GM12878 (cell line): ENCODE measurements at regions not wholly inside any gene's neighbourhood (a gene's known extent, or its start where the extent isn't known, plus 50 kb on each side); places are given as distances from the start of the nearest gene placed in this dataset.

ENCODE experiments used
- ATAC-seq: fragments of 200-7000 bp; cut with Tn5 transposase; 3 replicates; pipeline ENCODE4 v1.9.1; 2020; ENCODE audit warnings: mild to moderate bottlenecking, moderate library complexity
- BruUV-seq: library from RNA; stranded (reverse); fragments of 400-500 nt; replicated peaks from 2 replicates; lab custom pipeline; 2021; lab: Mats Ljungman, UMichigan
- CTCF ChIA-PET: fragments of 300-600 bp; sonication (Branson Sonifier 250); formaldehyde crosslinking; extraction: SDS; loops from one replicate; lab custom pipeline; 2021; ENCODE audit warnings: inconsistent platforms; lab: Yijun Ruan, JAX
- POLR2A ChIA-PET: fragments of 350-600 bp; formaldehyde crosslinking; extraction: SDS; loops from one replicate; lab custom pipeline; 2021; ENCODE audit warnings: inconsistent platforms; lab: Charles Lee
- RAD21 ChIA-PET: fragments of 300-600 bp; sonication (Branson Sonifier 250); formaldehyde crosslinking; loops from one replicate; lab custom pipeline; 2023; ENCODE audit warnings: antibody characterized with exemption; ENCODE audit not compliant: unreplicated experiment; lab: Charles Lee
- SMC1A ChIA-PET: fragments of 300-600 bp; sonication (Branson Sonifier 250); formaldehyde crosslinking; loops from one replicate; lab custom pipeline; 2023; ENCODE audit not compliant: unreplicated experiment, uncharacterized antibody; lab: Charles Lee
- DNase-seq: peaks from one replicate; pipeline ENCODE4 v3.0.0-alpha.2; 2011; ENCODE audit warnings: low read depth, low spot score
- FAIRE-seq: peaks from 3 replicates; lab custom pipeline; 2011; peaks lifted over from hg19 to GRCh38; lab: Jason Lieb, UNC
- H2AFZ ChIP-seq: 2 replicates; pipeline ENCODE4 v1.6.0; 2011; ENCODE audit warnings: low read depth, low read length, control low read depth; ENCODE audit not compliant: control insufficient read depth
- H3K27ac ChIP-seq: 2 replicates; pipeline ENCODE4 v1.5.1; 2011; ENCODE audit warnings: control low read depth; ENCODE audit not compliant: control insufficient read depth, insufficient read depth
- H3K27me3 ChIP-seq, 2 experiments: replicated peaks in 1 of 2; 2 replicates each; pipeline versions ENCODE4 v1.6.0 to v1.6.1; 2011; ENCODE audit warnings: low read length in 1 of 2; ENCODE audit not compliant: control insufficient read depth in 2 of 2, insufficient read depth in 2 of 2
- H3K36me3 ChIP-seq, 2 experiments: 2 replicates each; pipeline ENCODE4 v1.5.1; 2011; ENCODE audit warnings: low read length in 1 of 2; ENCODE audit not compliant: control insufficient read depth in 2 of 2, insufficient read depth in 2 of 2
- H3K4me1 ChIP-seq: 2 replicates; pipeline ENCODE4 v1.6.1; 2011; ENCODE audit warnings: mild to moderate bottlenecking, low read length, moderate library complexity, mixed read lengths; ENCODE audit not compliant: control insufficient read depth, insufficient read depth
- H3K4me2 ChIP-seq: 2 replicates; pipeline ENCODE4 v1.6.0; 2011; ENCODE audit warnings: control low read depth; ENCODE audit not compliant: control insufficient read depth, insufficient read depth
- H3K4me3 ChIP-seq: fragments of 200-600 bp; sonication (generic); 2 replicates; pipeline ENCODE4 v1.5.1; 2016
- H3K79me2 ChIP-seq: 2 replicates; pipeline ENCODE4 v1.6.0; 2011; ENCODE audit warnings: low read length; ENCODE audit not compliant: control insufficient read depth, insufficient read depth
- H3K9ac ChIP-seq: 2 replicates; pipeline ENCODE4 v1.8.0; 2011; ENCODE audit warnings: low read length, control low read depth, mixed read lengths; ENCODE audit not compliant: control insufficient read depth, insufficient read depth
- H3K9me3 ChIP-seq: replicated peaks from 3 replicates; pipeline ENCODE4 v1.5.1; 2011; ENCODE audit warnings: mild to moderate bottlenecking, low read length; ENCODE audit not compliant: control insufficient read depth, insufficient read depth
- H4K20me1 ChIP-seq: 2 replicates; pipeline ENCODE4 v1.6.0; 2011; ENCODE audit not compliant: control insufficient read depth, insufficient read depth
- CREB1 ChIP-seq: IDR thresholded peaks from 2 replicates; pipeline ENCODE4 v1.6.1; 2012; ENCODE audit warnings: low read depth, mild to moderate bottlenecking, inconsistent platforms
- E2F8 ChIP-seq: fragments of 450-650 bp; IDR thresholded peaks from 2 replicates; pipeline ENCODE4 v1.6.1; 2018; ENCODE audit warnings: mild to moderate bottlenecking, low read depth, moderate library complexity; ENCODE audit not compliant: partially characterized antibody
- EED ChIP-seq: sonication (generic); IDR thresholded peaks from 2 replicates; pipeline ENCODE4 v1.6.1; 2016; ENCODE audit warnings: antibody characterized with exemption, low read depth
- ESRRA ChIP-seq: IDR thresholded peaks from 2 replicates; pipeline ENCODE4 v1.6.1; 2012; ENCODE audit warnings: mild to moderate bottlenecking, low read length, improper control_type of control experiment
- IKZF2 ChIP-seq, 2 experiments: fragments of 450-650 bp; IDR thresholded peaks; 2 replicates each; pipeline ENCODE4 v1.6.1; 2017; ENCODE audit warnings: mild to moderate bottlenecking in 2 of 2, moderate library complexity in 2 of 2
- NFIC ChIP-seq: IDR thresholded peaks from 2 replicates; pipeline ENCODE4 v1.6.1; 2012; ENCODE audit warnings: low read depth, mild to moderate bottlenecking, inconsistent platforms, low read length, moderate library complexity
- NR2C1 ChIP-seq: fragments of 450-650 bp; IDR thresholded peaks from 2 replicates; pipeline ENCODE4 v1.6.1; 2017; ENCODE audit warnings: antibody characterized with exemption, mild to moderate bottlenecking, moderate library complexity
- NR2F1 ChIP-seq: fragments of 450-650 bp; conservative IDR thresholded peaks from 2 replicates; pipeline ENCODE4 v1.6.1; 2017; ENCODE audit warnings: mild to moderate bottlenecking
- ZNF592 ChIP-seq: fragments of 450-650 bp; IDR thresholded peaks from 2 replicates; pipeline ENCODE4 v1.6.1; 2017; ENCODE audit warnings: mild to moderate bottlenecking, moderate library complexity
- WGBS: methylation state at CpG from one replicate; pipeline ENCODE4 v1.1.6; 2016; ENCODE audit warnings: low lambda C conversion rate; ENCODE audit not compliant: insufficient replicate concordance, insufficient coverage; ENCODE audit errors: missing lambda C conversion rate; 5-methylcytosine and 5-hydroxymethylcytosine counted together
- in situ Hi-C: fragments of 300-500 bp; cut with MboI; formaldehyde crosslinking; loops from 9 replicates; pipeline ENCODE4 v1.14.3; 2018; ENCODE audit warnings: mixed read lengths
- intact Hi-C: fragments of 100-400 bp; cut with micrococcal nuclease; formaldehyde crosslinking; loops from one replicate; pipeline ENCODE4 v1.14.2; 2022; ENCODE audit not compliant: unreplicated experiment
- TF ChIP-seq, protein P1 (sequence below): fragments of 450-650 bp; IDR thresholded peaks from 2 replicates; pipeline ENCODE4 v1.6.1; 2017; ENCODE audit warnings: mild to moderate bottlenecking, moderate library complexity

DNA sequence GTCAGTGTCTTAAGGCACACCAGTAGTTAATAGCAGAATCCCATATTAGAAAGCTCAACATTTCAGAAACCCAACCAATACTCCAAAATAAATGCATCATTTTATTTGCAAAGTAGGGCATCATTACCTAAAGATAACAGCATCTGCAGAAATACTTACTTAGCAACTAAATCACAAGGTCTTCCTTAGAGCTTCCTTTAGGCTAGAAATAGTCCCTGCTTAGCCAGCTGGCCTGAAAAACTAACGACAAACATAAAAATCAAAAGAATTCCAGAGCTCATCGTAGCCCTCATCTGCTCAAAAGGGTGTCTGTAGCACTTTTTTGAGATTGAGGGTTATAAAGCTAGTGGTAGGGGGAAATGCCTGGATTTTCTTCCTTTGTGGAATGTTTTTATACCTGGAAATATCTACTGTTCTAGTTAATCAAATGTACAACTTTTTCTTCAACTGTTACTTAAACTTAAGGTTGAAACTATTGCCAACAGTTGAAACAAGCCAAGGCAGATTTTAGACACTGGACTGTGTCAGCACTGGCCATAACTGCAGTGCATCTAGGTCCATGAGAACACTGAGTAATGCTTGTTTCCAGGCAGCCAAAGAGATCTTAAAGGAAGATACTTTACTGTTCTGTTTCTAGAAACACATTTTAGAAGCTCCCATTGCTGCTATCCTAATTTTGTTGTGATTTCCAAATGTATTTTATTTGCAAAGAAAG is 129.4 kb upstream of the RASA1 start:
- in situ Hi-C loops (no loop called here), intact Hi-C loops (no loop called here)
- ChIA-PET CTCF (interaction anchor here (0.7 to 1.9 kb wide), 5 partner anchors 10 to 41 kb away, joined by 3 to 7 read pairs (median 3); no protein-coding TSS in a partner anchor), POLR2A (interaction anchor here (1.1 to 1.6 kb wide), 2 partner anchors 18 to 58 kb away, joined by 3 read pairs; no protein-coding TSS in a partner anchor), RAD21 (interaction anchor here (0.9 to 1.2 kb wide), 4 partner anchors 67 to 261 kb away, joined by 3 read pairs; no protein-coding TSS in a partner anchor), SMC1A (interaction anchor here (1.2 to 3.2 kb wide), 9 partner anchors 11 to 216 kb away, joined by 5 to 22 read pairs (median 6); no protein-coding TSS in a partner anchor)
- H3K27me3 ChIP-seq = no peaks in the 10 kb centered on the region
- no peak overlapping the region for H2AFZ ChIP-seq
- no peaks in the 10 kb centered on the region for H3K79me2 ChIP-seq
- no peak for DNase-seq
- WGBS = 98% methylated on average over 2 of the region's 2 CpGs
- no peak overlapping the region for H3K4me2 ChIP-seq
- no peak for FAIRE-seq
- no peaks in the 10 kb centered on the region for H3K36me3 ChIP-seq
- no peak overlapping the region for H3K9ac ChIP-seq
- no peak overlapping the region for H3K27ac ChIP-seq
- no peaks in the 10 kb centered on the region for H3K4me1 ChIP-seq
- TF ChIP-seq IKZF2 (IDR thresholded peaks at IDR 0.05) (no peak), ESRRA (no peak), NR2C1 (no peak), EED (no peak), NFIC (no peak), ZNF592 (no peak), E2F8 (no peak), NR2F1 (no peak), CREB1 (no peak)
- TF ChIP-seq, protein P1, sequence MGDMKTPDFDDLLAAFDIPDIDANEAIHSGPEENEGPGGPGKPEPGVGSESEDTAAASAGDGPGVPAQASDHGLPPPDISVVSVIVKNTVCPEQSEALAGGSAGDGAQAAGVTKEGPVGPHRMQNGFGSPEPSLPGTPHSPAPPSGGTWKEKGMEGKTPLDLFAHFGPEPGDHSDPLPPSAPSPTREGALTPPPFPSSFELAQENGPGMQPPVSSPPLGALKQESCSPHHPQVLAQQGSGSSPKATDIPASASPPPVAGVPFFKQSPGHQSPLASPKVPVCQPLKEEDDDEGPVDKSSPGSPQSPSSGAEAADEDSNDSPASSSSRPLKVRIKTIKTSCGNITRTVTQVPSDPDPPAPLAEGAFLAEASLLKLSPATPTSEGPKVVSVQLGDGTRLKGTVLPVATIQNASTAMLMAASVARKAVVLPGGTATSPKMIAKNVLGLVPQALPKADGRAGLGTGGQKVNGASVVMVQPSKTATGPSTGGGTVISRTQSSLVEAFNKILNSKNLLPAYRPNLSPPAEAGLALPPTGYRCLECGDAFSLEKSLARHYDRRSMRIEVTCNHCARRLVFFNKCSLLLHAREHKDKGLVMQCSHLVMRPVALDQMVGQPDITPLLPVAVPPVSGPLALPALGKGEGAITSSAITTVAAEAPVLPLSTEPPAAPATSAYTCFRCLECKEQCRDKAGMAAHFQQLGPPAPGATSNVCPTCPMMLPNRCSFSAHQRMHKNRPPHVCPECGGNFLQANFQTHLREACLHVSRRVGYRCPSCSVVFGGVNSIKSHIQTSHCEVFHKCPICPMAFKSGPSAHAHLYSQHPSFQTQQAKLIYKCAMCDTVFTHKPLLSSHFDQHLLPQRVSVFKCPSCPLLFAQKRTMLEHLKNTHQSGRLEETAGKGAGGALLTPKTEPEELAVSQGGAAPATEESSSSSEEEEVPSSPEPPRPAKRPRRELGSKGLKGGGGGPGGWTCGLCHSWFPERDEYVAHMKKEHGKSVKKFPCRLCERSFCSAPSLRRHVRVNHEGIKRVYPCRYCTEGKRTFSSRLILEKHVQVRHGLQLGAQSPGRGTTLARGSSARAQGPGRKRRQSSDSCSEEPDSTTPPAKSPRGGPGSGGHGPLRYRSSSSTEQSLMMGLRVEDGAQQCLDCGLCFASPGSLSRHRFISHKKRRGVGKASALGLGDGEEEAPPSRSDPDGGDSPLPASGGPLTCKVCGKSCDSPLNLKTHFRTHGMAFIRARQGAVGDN = no peak
- no TSS peak for BruUV-seq
- no peak for ATAC-seq
- no peak overlapping the region for H3K4me3 ChIP-seq
- no peaks in the 10 kb centered on the region; the same call in 2 of the 3 replicates for H3K9me3 ChIP-seq
- H4K20me1 ChIP-seq = no peaks in the 10 kb centered on the region
